Activated T-cell treated with anti-CD3 and anti-CD28 coated beads, Interleukin-2, amount 50 U/mL, for 1 hour (primary cell): ENCODE measurements at regions not wholly inside any gene's neighbourhood (a gene's known extent, or its start where the extent isn't known, plus 50 kb on each side); places are given as distances from the start of the nearest gene placed in this dataset.
A peak's percentile ranks its signal among the peaks of the same experiment; 100 is the strongest.
"Not testable (repeated sequence)": the region's sequence is repeated elsewhere in the genome, so short reads cannot be mapped to it uniquely, and the experiment has no call there.

Experiments used
- DNase-seq: peaks from one replicate; pipeline ENCODE4 v3.0.0-alpha.2; 2020

- DNase-seq: no peak
These were observed 79.8 kb downstream of the ZNF92 start for GRCh38 chr7:65453341-65454030.

GRCh38 chr7:65454469-65454868, 80.8 kb downstream of the ZNF92 start:
- no peak for DNase-seq

GRCh38 chr7:65455050-65455449, 81.4 kb downstream of the ZNF92 start:
- not testable (repeated sequence) for DNase-seq

- no peak for DNase-seq
These were observed 84.0 kb downstream of the ZNF92 start for GRCh38 chr7:65457705-65458104.

GRCh38 chr7:65459438-65459837, 85.8 kb downstream of the ZNF92 start:
- DNase-seq: no peak

- DNase-seq: no peak
These were observed 88.6 kb downstream of the ZNF92 start for GRCh38 chr7:65462148-65462716.

GRCh38 chr7:65463184-65463583, 89.5 kb downstream of the ZNF92 start:
- no peak for DNase-seq

GRCh38 chr7:65469919-65470558, 96.4 kb downstream of the ZNF92 start:
- not testable (repeated sequence) for DNase-seq

- no peak for DNase-seq
These were observed 97.9 kb downstream of the ZNF92 start for GRCh38 chr7:65471587-65471986.

- DNase-seq: no peak
These were observed 101.5 kb downstream of the ZNF92 start for GRCh38 chr7:65475040-65475726.

- no peak for DNase-seq
These were observed 102.2 kb downstream of the ZNF92 start for GRCh38 chr7:65475734-65476319.

- no peak for DNase-seq
These were observed 103.7 kb downstream of the ZNF92 start for GRCh38 chr7:65477326-65477725.

- no peak for DNase-seq
These were observed 115.7 kb downstream of the ZNF92 start for GRCh38 chr7:65489260-65489767.

GRCh38 chr7:65496697-65497096, 123.0 kb downstream of the ZNF92 start:
- DNase-seq: not testable (repeated sequence)

GRCh38 chr7:65503434-65504152, 129.9 kb downstream of the ZNF92 start:
- DNase-seq: no peak

GRCh38 chr7:65504504-65505319, 131.1 kb downstream of the ZNF92 start:
- DNase-seq: not testable (repeated sequence)

GRCh38 chr7:65505320-65505633, 131.6 kb downstream of the ZNF92 start:
- not testable (repeated sequence) for DNase-seq

GRCh38 chr7:65508581-65509367, 135.1 kb downstream of the ZNF92 start:
- DNase-seq: peak; percentile 14

GRCh38 chr7:65509368-65510186, 135.9 kb downstream of the ZNF92 start:
- peak; percentile 21 for DNase-seq

- DNase-seq: not testable (repeated sequence)
These were observed 136.5 kb downstream of the ZNF92 start for GRCh38 chr7:65510187-65510538.
